ENCODE measurements at regions not wholly inside any gene's neighbourhood (a gene's known extent, or its start where the extent isn't known, plus 50 kb on each side); places are given as distances from the start of the nearest gene placed in this dataset.

DNA sequence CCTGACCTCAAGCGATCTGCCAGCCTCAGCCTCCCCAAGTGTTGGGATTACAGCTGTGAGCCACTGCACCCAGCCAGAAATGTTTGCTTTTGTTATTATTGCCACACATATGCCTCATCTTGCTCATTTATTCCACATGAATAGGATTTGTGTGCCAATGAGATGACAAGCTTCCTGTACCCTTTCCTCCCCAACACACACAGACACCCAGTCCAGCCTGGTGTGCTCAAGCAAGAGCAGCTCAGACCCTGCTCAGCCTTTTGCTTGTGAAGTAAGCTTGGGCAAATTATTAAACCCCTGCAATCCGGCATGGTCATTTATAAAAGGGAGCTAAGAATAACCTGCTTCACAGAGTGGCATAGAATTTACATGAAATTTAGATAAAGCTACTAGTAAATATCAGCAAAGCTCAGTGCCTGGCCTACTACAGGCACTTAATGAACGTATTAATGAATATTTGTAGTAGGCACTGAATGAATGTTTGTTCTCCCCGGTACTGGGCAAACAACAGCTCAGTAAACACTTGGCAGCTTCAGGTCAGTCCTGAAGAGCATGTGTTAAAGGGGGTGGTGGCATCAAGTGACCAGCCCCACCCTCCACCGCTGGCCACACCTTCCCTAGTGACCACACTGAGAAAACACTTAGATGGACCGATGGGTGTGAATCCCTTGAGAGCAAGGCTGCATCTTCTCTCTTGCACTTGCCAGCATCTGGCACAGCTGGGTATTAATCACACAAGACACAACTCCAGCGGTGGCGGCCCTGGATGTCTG is 280.2 kb downstream of the SRBD1 start:
- DNase-seq (ENCODE audit: extremely low spot score, unreplicated experiment), result no peak
- H3K27me3 Mint-ChIP-seq (ENCODE audit: unreplicated experiment), result no peaks in the 10 kb centered on the region
- peaks cover 6% of the 10 kb centered on the region for H3K9me3 Mint-ChIP-seq (ENCODE audit: unreplicated experiment)
- H3K27ac Mint-ChIP-seq (ENCODE audit: unreplicated experiment), result no peak overlapping the region
- no peak overlapping the region for H3K4me3 Mint-ChIP-seq (ENCODE audit: unreplicated experiment)
- no peaks in the 10 kb centered on the region for H3K36me3 Mint-ChIP-seq (ENCODE audit: unreplicated experiment)
- peaks cover 16% of the 10 kb centered on the region for H3K4me1 Mint-ChIP-seq (ENCODE audit: unreplicated experiment)
- no peak for TF ChIP-seq CTCF (IDR thresholded peaks at IDR 0.05)

GRCh38 chr2:45330108-45330507 is 281.0 kb downstream of the SRBD1 start:
- Mint-ChIP-seq H3K27me3 (ENCODE audit: unreplicated experiment) (no peaks in the 10 kb centered on the region), H3K4me3 (ENCODE audit: unreplicated experiment) (no peak overlapping the region), H3K36me3 (ENCODE audit: unreplicated experiment) (no peaks in the 10 kb centered on the region), H3K9me3 (ENCODE audit: unreplicated experiment) (peaks cover 6% of the 10 kb centered on the region), H3K27ac (ENCODE audit: unreplicated experiment) (no peak overlapping the region), H3K4me1 (ENCODE audit: unreplicated experiment) (peaks cover 16% of the 10 kb centered on the region)
- DNase-seq (ENCODE audit: extremely low spot score, unreplicated experiment), result no peak
- no peak for TF ChIP-seq CTCF (IDR thresholded peaks at IDR 0.05)

DNA sequence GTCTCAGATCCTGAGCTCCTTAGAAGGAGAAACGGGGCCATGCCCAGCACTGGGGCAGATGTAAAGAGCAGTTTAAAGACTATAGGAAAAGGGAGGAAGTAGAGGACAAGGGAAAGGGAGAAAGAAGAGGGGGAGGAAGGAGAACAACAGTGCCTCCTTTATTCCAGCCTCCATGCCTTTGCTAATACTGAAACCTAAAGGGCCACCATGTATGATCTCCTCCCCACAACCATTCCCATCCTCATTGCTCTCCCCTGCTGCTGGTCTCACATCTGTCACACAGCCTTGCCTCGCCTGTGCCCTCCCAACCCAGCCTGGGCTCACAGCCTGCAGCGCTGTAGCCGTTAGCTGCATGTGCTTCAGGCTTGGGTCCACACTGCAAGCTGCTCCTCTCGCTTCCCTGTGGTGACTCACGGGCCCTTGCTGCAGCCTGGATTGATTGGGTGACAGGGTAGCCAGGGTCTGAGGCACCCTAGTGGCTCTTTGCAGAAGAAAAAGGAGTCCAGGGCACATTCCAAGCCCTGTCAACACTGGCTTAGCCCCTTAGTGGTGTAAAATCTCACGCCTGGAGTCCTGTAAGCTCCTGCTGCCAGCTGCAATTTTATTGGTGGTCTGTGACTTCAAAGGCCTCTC is 281.9 kb downstream of the SRBD1 start:
- Mint-ChIP-seq H3K4me3 (ENCODE audit: unreplicated experiment) (no peak overlapping the region), H3K27me3 (ENCODE audit: unreplicated experiment) (no peaks in the 10 kb centered on the region), H3K4me1 (ENCODE audit: unreplicated experiment) (peaks cover 16% of the 10 kb centered on the region), H3K9me3 (ENCODE audit: unreplicated experiment) (peaks cover 6% of the 10 kb centered on the region), H3K27ac (ENCODE audit: unreplicated experiment) (no peak overlapping the region), H3K36me3 (ENCODE audit: unreplicated experiment) (no peaks in the 10 kb centered on the region)
- no peak for TF ChIP-seq CTCF (IDR thresholded peaks at IDR 0.05)
- no peak for DNase-seq (ENCODE audit: extremely low spot score, unreplicated experiment)

DNA sequence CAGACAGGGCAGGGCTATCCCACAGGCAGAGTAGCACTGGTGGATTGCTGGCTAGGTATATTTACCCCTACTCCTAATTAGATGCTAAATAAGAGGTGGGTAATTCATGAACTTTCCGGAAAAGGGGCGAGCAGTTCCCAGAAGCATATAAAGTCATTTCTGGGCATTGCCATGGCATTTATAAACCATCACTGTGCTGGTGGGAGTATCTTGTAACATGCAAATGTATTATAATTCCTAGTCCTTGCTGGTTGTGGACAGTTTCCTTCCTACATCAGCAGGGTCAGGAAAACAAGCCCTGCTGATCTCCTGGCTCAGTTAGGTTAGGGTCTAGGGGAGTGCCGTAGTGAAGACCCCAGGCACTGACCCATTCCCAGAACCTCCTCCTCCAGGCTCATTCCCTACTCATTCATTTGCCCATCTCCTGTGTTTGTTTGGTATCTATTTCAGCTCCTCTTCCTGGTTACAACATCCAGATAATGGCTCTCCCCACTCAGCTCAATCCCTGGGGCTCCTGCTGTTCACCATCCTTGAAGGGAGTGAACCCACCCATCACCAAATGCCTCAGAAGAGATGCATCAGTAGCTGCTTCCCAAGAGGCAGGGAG is 282.7 kb downstream of the SRBD1 start:
- H3K36me3 Mint-ChIP-seq (ENCODE audit: unreplicated experiment), result no peaks in the 10 kb centered on the region
- no peak overlapping the region for H3K4me3 Mint-ChIP-seq (ENCODE audit: unreplicated experiment)
- H3K9me3 Mint-ChIP-seq (ENCODE audit: unreplicated experiment), result peaks cover 14% of the 10 kb centered on the region
- no peak for DNase-seq (ENCODE audit: extremely low spot score, unreplicated experiment)
- no peaks in the 10 kb centered on the region for H3K27me3 Mint-ChIP-seq (ENCODE audit: unreplicated experiment)
- TF ChIP-seq CTCF (IDR thresholded peaks at IDR 0.05), result no peak
- peaks cover 16% of the 10 kb centered on the region for H3K4me1 Mint-ChIP-seq (ENCODE audit: unreplicated experiment)
- H3K27ac Mint-ChIP-seq (ENCODE audit: unreplicated experiment), result no peak overlapping the region

DNA sequence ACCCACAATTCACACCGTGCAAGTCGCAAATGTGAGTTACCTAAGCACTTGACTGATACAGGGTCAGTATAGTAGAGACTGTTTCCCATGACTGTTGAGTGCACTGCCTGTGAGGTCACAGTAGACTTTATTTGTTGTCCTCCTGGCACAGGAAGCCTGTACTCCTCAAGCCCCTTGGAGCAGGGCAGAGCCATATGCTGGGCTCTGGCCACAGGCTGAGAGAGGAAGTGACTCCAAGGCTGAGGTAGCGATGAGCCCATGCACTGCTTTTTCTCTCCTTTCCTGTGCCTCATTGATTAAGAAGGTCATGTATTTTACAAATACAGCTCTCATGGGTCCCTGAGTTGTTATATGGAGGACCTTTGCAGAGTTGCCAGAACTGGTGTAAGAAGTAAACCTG is 287.7 kb downstream of the SRBD1 start:
- Mint-ChIP-seq H3K27ac (ENCODE audit: unreplicated experiment) (no peak overlapping the region), H3K36me3 (ENCODE audit: unreplicated experiment) (no peaks in the 10 kb centered on the region), H3K9me3 (ENCODE audit: unreplicated experiment) (peaks cover 16% of the 10 kb centered on the region)

More for the DNA sequence above, 287.7 kb downstream of the SRBD1 start:
- Mint-ChIP-seq H3K4me3 (ENCODE audit: unreplicated experiment) (no peak overlapping the region), H3K4me1 (ENCODE audit: unreplicated experiment) (no peaks in the 10 kb centered on the region), H3K27me3 (ENCODE audit: unreplicated experiment) (no peaks in the 10 kb centered on the region)
- DNase-seq (ENCODE audit: extremely low spot score, unreplicated experiment), result no peak
- no peak for TF ChIP-seq CTCF (IDR thresholded peaks at IDR 0.05)

Data from osteocyte (in vitro differentiated cells).